ENCODE measurements at regions not wholly inside any gene's neighbourhood (a gene's known extent, or its start where the extent isn't known, plus 50 kb on each side); places are given as distances from the start of the nearest gene placed in this dataset.

DNA sequence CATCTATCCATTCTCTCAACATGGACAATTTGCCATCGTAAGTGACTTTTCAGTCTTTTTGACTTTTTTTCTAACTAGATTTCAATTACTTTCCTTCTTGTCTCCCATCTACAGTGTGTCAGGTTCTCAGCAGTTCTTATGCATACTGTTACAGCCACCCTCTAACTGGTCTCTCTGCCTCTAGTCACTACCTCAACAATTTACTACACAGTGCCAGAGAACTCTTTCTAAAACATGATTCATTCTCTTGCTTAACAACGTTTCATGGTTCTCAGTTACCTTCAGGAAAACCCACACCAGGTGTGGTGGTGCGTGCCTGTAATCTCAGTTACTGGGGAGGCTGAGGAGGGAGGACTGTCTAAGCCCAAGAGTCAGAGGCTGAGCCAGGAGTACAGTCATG is 95.4 kb downstream of the DIPK2A start:
- H3K27me3 ChIP-seq (ENCODE audit: control insufficient read depth in 1 of 2, insufficient read depth in 2 of 2, low read length in 2 of 2): no peaks in the 10 kb centered on the region
- no peaks in the 10 kb centered on the region for H3K4me1 ChIP-seq (ENCODE audit: control insufficient read depth, insufficient read depth, low read length)

DNA sequence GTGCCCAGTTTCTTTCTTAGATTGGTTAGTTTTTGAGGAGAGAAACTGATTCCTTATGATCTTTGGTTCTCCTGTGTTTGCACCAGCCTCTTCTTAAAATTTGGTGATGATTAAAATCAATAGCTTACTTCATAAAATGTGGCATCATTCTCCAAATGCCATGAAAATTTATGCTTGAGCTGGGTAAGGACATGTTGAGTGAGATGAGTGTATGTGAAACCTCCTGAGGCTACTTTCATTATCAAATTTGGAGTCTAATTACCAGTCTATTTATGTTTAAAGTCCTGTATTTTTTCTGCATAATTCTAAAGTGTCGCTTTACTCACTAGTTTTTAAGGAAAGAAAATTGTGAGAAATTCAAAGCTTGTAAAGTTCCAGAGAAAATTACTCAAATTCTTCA is 102.1 kb downstream of the DIPK2A start:
- Histone ChIP-seq H3K4me3 (ENCODE audit: low read length in 2 of 2) (no peak overlapping the region), H3K4me1 (ENCODE audit: control insufficient read depth, insufficient read depth, low read length) (no peaks in the 10 kb centered on the region), H3K36me3 (ENCODE audit: control insufficient read depth in 2 of 2, insufficient read depth in 2 of 2, low read length in 2 of 2) (no peaks in the 10 kb centered on the region), H3K9me3 (ENCODE audit: control insufficient read depth in 2 of 2, low read length in 2 of 2) (peaks cover 0 to 5% of the 10 kb centered on the region in 2 donors), H3K27me3 (ENCODE audit: control insufficient read depth in 1 of 2, insufficient read depth in 2 of 2, low read length in 2 of 2) (no peaks in the 10 kb centered on the region), H3K9ac (ENCODE audit: low read length in 2 of 2) (no peak overlapping the region), H3K27ac (ENCODE audit: low read length) (no peak overlapping the region)

More for the DNA sequence above, 95.4 kb downstream of the DIPK2A start:
- H3K9me3 ChIP-seq (ENCODE audit: control insufficient read depth in 2 of 2, low read length in 2 of 2): peaks cover 0 to 5% of the 10 kb centered on the region in 2 donors
- H3K9ac ChIP-seq (ENCODE audit: low read length in 2 of 2): no peak overlapping the region
- H3K4me3 ChIP-seq (ENCODE audit: low read length in 2 of 2): no peak overlapping the region
- no peaks in the 10 kb centered on the region for H3K36me3 ChIP-seq (ENCODE audit: control insufficient read depth in 2 of 2, insufficient read depth in 2 of 2, low read length in 2 of 2)
- no peak overlapping the region for H3K27ac ChIP-seq (ENCODE audit: low read length)

DNA sequence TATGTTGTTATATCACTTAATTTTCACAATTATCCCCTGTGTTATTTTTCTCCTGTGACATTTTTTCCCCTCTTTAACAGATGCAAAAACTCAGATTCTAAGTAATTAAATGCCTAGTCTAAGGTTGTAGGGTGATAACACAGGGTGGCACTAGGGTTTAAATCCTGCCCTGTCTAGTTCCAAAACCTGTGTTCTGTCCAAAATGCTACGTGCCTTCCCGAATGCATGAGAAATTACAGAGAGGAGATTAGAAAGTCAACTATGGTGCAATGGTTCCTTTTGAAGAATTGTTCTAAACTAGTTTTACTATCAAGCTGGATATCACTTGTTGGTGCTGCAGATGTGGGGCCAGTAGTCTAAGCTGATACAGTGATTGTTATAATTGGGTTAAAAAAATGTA is 108.0 kb downstream of the DIPK2A start:
- H3K27me3 ChIP-seq (ENCODE audit: control insufficient read depth in 1 of 2, insufficient read depth in 2 of 2, low read length in 2 of 2): no peaks in the 10 kb centered on the region
- H3K27ac ChIP-seq (ENCODE audit: low read length): no peak overlapping the region
- H3K36me3 ChIP-seq (ENCODE audit: control insufficient read depth in 2 of 2, insufficient read depth in 2 of 2, low read length in 2 of 2): no peaks in the 10 kb centered on the region
- no peaks in the 10 kb centered on the region for H3K4me1 ChIP-seq (ENCODE audit: control insufficient read depth, insufficient read depth, low read length)
- no peak overlapping the region for H3K9ac ChIP-seq (ENCODE audit: low read length in 2 of 2)
- H3K4me3 ChIP-seq (ENCODE audit: low read length in 2 of 2): no peak overlapping the region
- no peaks in the 10 kb centered on the region for H3K9me3 ChIP-seq (ENCODE audit: control insufficient read depth in 2 of 2, low read length in 2 of 2)

DNA sequence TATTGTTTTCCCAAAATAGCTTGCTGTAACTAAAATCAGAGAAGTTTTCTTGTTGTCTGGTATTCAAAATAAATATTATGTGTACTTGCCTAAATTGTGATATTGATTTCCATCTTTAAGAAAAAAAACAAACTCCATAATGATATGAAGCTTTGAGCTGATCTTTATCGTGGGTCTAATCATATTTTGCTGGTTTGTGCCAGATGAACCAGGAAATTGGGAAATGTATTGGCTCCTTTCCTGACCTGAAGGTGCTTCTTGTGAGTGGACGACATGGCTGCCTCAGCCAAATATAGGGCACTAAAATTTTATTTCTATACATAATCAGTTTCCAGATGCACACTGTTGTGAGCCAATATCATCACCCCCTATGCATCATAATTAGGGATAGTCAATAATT is 113.3 kb downstream of the DIPK2A start:
- Histone ChIP-seq H3K9me3 (ENCODE audit: control insufficient read depth in 2 of 2, low read length in 2 of 2) (no peaks in the 10 kb centered on the region), H3K9ac (ENCODE audit: low read length in 2 of 2) (no peak overlapping the region), H3K4me1 (ENCODE audit: control insufficient read depth, insufficient read depth, low read length) (no peaks in the 10 kb centered on the region), H3K27me3 (ENCODE audit: control insufficient read depth in 1 of 2, insufficient read depth in 2 of 2, low read length in 2 of 2) (no peaks in the 10 kb centered on the region), H3K36me3 (ENCODE audit: control insufficient read depth in 2 of 2, insufficient read depth in 2 of 2, low read length in 2 of 2) (no peaks in the 10 kb centered on the region), H3K4me3 (ENCODE audit: low read length in 2 of 2) (no peak overlapping the region), H3K27ac (ENCODE audit: low read length) (no peak overlapping the region)

DNA sequence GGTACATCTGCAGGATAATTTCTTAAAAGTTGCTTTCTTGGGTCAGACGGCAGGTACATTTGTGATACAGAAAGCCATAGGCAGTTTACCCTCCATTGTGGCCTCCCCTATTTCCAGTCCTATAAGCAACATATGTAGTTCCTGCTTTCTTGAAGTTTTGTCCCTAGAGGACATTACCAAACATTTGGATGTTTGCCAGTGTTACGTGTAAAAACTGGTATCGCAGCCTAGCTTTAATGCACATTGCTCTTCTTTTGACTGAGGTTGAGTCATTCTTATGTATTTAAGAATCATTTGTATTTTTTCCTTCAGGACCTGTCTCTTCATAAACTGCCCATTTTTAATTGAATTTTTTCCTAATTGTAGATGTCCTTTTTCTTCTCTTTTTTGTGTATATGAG is 114.3 kb downstream of the DIPK2A start:
- Histone ChIP-seq H3K9ac (ENCODE audit: low read length in 2 of 2) (no peak overlapping the region), H3K4me3 (ENCODE audit: low read length in 2 of 2) (no peak overlapping the region), H3K9me3 (ENCODE audit: control insufficient read depth in 2 of 2, low read length in 2 of 2) (no peaks in the 10 kb centered on the region), H3K36me3 (ENCODE audit: control insufficient read depth in 2 of 2, insufficient read depth in 2 of 2, low read length in 2 of 2) (no peaks in the 10 kb centered on the region), H3K27ac (ENCODE audit: low read length) (no peak overlapping the region), H3K27me3 (ENCODE audit: control insufficient read depth in 1 of 2, insufficient read depth in 2 of 2, low read length in 2 of 2) (no peaks in the 10 kb centered on the region), H3K4me1 (ENCODE audit: control insufficient read depth, insufficient read depth, low read length) (no peaks in the 10 kb centered on the region)

DNA sequence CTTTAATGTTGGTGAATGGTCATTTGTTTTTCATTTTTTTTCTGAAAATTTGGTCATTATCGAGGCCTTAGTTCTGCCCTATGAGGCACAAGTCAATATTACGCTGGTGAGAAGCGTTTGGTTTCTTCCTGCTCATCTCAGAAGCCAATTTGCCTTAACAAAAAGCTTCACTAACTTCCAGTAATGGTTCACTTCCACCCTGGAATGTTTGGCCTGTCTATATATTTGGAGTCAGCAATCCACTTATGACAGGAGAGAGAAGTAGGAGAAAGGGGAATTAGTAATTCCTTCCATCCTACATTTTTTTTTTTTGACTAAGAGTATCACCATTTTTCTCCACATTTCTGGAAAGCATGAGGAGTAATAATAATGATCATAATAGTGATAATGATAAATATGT is 124.4 kb downstream of the DIPK2A start:
- no peaks in the 10 kb centered on the region for H3K4me1 ChIP-seq (ENCODE audit: control insufficient read depth, insufficient read depth, low read length)
- H3K27ac ChIP-seq (ENCODE audit: low read length): no peak overlapping the region
- no peaks in the 10 kb centered on the region for H3K36me3 ChIP-seq (ENCODE audit: control insufficient read depth in 2 of 2, insufficient read depth in 2 of 2, low read length in 2 of 2)
- no peak overlapping the region for H3K4me3 ChIP-seq (ENCODE audit: low read length in 2 of 2)
- H3K27me3 ChIP-seq (ENCODE audit: control insufficient read depth in 1 of 2, insufficient read depth in 2 of 2, low read length in 2 of 2): no peaks in the 10 kb centered on the region
- H3K9ac ChIP-seq (ENCODE audit: low read length in 2 of 2): no peak overlapping the region
- no peaks in the 10 kb centered on the region for H3K9me3 ChIP-seq (ENCODE audit: control insufficient read depth in 2 of 2, low read length in 2 of 2)

DNA sequence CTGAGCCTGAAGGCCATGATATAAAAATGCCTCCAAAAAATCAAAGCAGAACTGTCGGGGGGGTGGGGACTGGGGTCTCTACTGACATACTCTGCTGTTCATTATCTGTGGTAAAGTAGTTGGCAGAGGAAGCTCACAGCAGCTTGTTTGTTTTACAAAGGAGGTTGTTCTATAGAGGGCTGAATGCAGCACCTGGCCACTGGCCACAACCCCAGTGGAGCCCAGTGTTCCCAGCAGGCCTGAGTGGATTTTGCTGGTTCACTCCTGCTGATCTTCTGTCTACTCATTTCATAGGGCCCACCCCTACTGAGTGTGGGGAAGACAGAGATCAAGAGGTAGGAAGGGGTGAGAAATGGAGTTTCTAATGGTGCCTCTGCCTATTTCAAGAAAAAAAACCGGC is 125.5 kb downstream of the DIPK2A start:
- H3K4me3 ChIP-seq (ENCODE audit: low read length in 2 of 2): no peak overlapping the region
- H3K27ac ChIP-seq (ENCODE audit: low read length): no peak overlapping the region
- H3K9me3 ChIP-seq (ENCODE audit: control insufficient read depth in 2 of 2, low read length in 2 of 2): no peaks in the 10 kb centered on the region
- no peaks in the 10 kb centered on the region for H3K27me3 ChIP-seq (ENCODE audit: control insufficient read depth in 1 of 2, insufficient read depth in 2 of 2, low read length in 2 of 2)
- no peak overlapping the region for H3K9ac ChIP-seq (ENCODE audit: low read length in 2 of 2)
- no peaks in the 10 kb centered on the region for H3K36me3 ChIP-seq (ENCODE audit: control insufficient read depth in 2 of 2, insufficient read depth in 2 of 2, low read length in 2 of 2)
- peaks cover 2% of the 10 kb centered on the region for H3K4me1 ChIP-seq (ENCODE audit: control insufficient read depth, insufficient read depth, low read length)

DNA sequence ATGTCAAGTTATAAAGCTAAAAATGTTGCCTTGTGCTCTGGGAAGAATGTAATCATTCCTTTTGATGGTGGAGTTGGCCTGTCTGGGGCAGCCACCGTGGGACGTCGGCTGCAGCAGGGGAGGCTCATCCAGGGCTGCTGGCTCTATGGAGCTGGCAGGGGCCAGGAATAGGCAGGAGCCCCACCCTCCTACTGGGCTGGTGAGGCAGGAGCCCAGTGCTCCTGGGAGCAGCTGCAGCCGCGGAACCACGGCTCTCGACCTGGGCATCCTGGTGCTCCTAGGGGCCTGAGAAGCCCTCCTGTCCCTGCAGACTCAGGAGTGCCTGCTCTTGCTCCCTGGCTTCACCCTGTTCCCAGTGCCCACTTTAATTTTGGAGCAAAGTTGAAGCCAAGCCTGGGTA is 127.1 kb downstream of the DIPK2A start:
- Histone ChIP-seq H3K27me3 (ENCODE audit: control insufficient read depth in 1 of 2, insufficient read depth in 2 of 2, low read length in 2 of 2) (no peaks in the 10 kb centered on the region), H3K9me3 (ENCODE audit: control insufficient read depth in 2 of 2, low read length in 2 of 2) (no peaks in the 10 kb centered on the region), H3K4me1 (ENCODE audit: control insufficient read depth, insufficient read depth, low read length) (peaks cover 11% of the 10 kb centered on the region), H3K9ac (ENCODE audit: low read length in 2 of 2) (no peak overlapping the region), H3K4me3 (ENCODE audit: low read length in 2 of 2) (no peak overlapping the region), H3K36me3 (ENCODE audit: control insufficient read depth in 2 of 2, insufficient read depth in 2 of 2, low read length in 2 of 2) (no peaks in the 10 kb centered on the region), H3K27ac (ENCODE audit: low read length) (no peak overlapping the region)

DNA sequence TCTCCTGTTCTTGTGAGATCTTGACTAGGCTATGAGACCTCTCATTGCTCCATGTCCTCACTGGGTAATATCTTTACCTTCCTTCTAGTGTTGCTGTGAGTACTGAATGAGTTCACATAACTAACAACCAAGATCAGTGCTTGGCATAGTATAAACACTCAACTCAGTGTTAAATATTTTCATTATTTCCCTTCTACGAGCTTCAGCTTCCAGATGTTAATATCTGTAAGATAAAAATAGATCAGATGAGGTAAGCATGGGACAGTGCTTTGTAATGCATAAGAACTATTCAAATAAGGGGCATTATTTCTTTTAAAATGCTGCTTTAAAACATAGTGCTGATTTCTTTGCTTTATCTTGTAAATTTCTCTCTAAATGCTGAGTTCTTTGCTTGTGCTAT is 130.8 kb downstream of the DIPK2A start:
- Histone ChIP-seq H3K9ac (ENCODE audit: low read length in 2 of 2) (no peak overlapping the region), H3K27me3 (ENCODE audit: control insufficient read depth in 1 of 2, insufficient read depth in 2 of 2, low read length in 2 of 2) (no peaks in the 10 kb centered on the region), H3K27ac (ENCODE audit: low read length) (no peak overlapping the region), H3K9me3 (ENCODE audit: control insufficient read depth in 2 of 2, low read length in 2 of 2) (no peaks in the 10 kb centered on the region), H3K4me1 (ENCODE audit: control insufficient read depth, insufficient read depth, low read length) (peaks cover 11% of the 10 kb centered on the region), H3K36me3 (ENCODE audit: control insufficient read depth in 2 of 2, insufficient read depth in 2 of 2, low read length in 2 of 2) (no peaks in the 10 kb centered on the region), H3K4me3 (ENCODE audit: low read length in 2 of 2) (no peak overlapping the region)

- Histone ChIP-seq H3K9me3 (ENCODE audit: control insufficient read depth in 2 of 2, low read length in 2 of 2) (no peaks in the 10 kb centered on the region), H3K4me3 (ENCODE audit: low read length in 2 of 2) (no peak overlapping the region)
These were observed 132.6 kb downstream of the DIPK2A start for GRCh38 chr3:144104186-144104585.

GRCh38 chr3:144104679-144105078 is 133.1 kb downstream of the DIPK2A start:
- Histone ChIP-seq H3K9me3 (ENCODE audit: control insufficient read depth in 2 of 2, low read length in 2 of 2) (no peaks in the 10 kb centered on the region), H3K27me3 (ENCODE audit: control insufficient read depth in 1 of 2, insufficient read depth in 2 of 2, low read length in 2 of 2) (no peaks in the 10 kb centered on the region), H3K4me1 (ENCODE audit: control insufficient read depth, insufficient read depth, low read length) (peaks cover 11% of the 10 kb centered on the region), H3K9ac (ENCODE audit: low read length in 2 of 2) (no peak overlapping the region), H3K27ac (ENCODE audit: low read length) (no peak overlapping the region), H3K4me3 (ENCODE audit: low read length in 2 of 2) (no peak overlapping the region), H3K36me3 (ENCODE audit: control insufficient read depth in 2 of 2, insufficient read depth in 2 of 2, low read length in 2 of 2) (no peaks in the 10 kb centered on the region)

More at GRCh38 chr3:144104186-144104585, 132.6 kb downstream of the DIPK2A start:
- Histone ChIP-seq H3K27me3 (ENCODE audit: control insufficient read depth in 1 of 2, insufficient read depth in 2 of 2, low read length in 2 of 2) (no peaks in the 10 kb centered on the region), H3K4me1 (ENCODE audit: control insufficient read depth, insufficient read depth, low read length) (peaks cover 11% of the 10 kb centered on the region), H3K9ac (ENCODE audit: low read length in 2 of 2) (no peak overlapping the region), H3K36me3 (ENCODE audit: control insufficient read depth in 2 of 2, insufficient read depth in 2 of 2, low read length in 2 of 2) (no peaks in the 10 kb centered on the region), H3K27ac (ENCODE audit: low read length) (no peak overlapping the region)

Data from stomach smooth muscle (tissue), 2 donors.